PFSK-1 (cell line): ENCODE measurements at regions not wholly inside any gene's neighbourhood (a gene's known extent, or its start where the extent isn't known, plus 50 kb on each side); places are given as distances from the start of the nearest gene placed in this dataset.
A peak's percentile ranks its signal among the peaks of the same experiment; 100 is the strongest.

Experiments
- FOXP2 ChIP-seq: optimal IDR thresholded peaks from 2 replicates; pipeline ENCODE3; 2011; ENCODE audit warnings: borderline replicate concordance, control low read depth, inconsistent platforms; ENCODE audit not compliant: insufficient read depth; ENCODE audit errors: extremely low read length, extremely low read depth
- POLR2AphosphoS5 ChIP-seq: IDR thresholded peaks from 2 replicates; pipeline ENCODE4 v1.6.1; 2012; ENCODE audit warnings: low read depth, mild to moderate bottlenecking, control low read depth, low read length, moderate library complexity
- REST ChIP-seq, 2 experiments: IDR thresholded peaks; 2 replicates each; pipeline versions ENCODE4 v1.6.1 to v1.8.0; 2011 to 2012; ENCODE audit warnings: low read depth in 2 of 2, low read length in 2 of 2, control low read depth in 1 of 2, inconsistent platforms in 1 of 2, mild to moderate bottlenecking in 1 of 2, moderate library complexity in 1 of 2; ENCODE audit not compliant: insufficient read depth in 1 of 2
- SIN3A ChIP-seq: IDR thresholded peaks from 2 replicates; pipeline ENCODE4 v1.6.1; 2012; ENCODE audit warnings: mild to moderate bottlenecking, low read length, moderate library complexity, borderline replicate concordance; ENCODE audit not compliant: insufficient read depth
- TAF1 ChIP-seq: IDR thresholded peaks from 2 replicates; pipeline ENCODE4 v1.6.1; 2012; ENCODE audit warnings: low read length, control low read depth, borderline replicate concordance; ENCODE audit not compliant: insufficient read depth

- TF ChIP-seq REST (IDR thresholded peaks at IDR 0.05; ENCODE audit: insufficient read depth in 1 of 2, low read depth in 2 of 2, low read length in 2 of 2), result peak in 1 of 2 experiments; percentile 71; a peak in 2 of 4 replicates
- no peak for TF ChIP-seq POLR2AphosphoS5
- no peak for TF ChIP-seq SIN3A
- no peak for TF ChIP-seq TAF1
- no peak for TF ChIP-seq FOXP2
These were observed 459.9 kb upstream of the NMUR2 start for GRCh38 chr5:152864991-152865390.
